ENCODE measurements at regions not wholly inside any gene's neighbourhood (a gene's known extent, or its start where the extent isn't known, plus 50 kb on each side); places are given as distances from the start of the nearest gene placed in this dataset.

GRCh38 chr10:9819756-9820494 is 1197.7 kb upstream of the CELF2 start:
- TF ChIP-seq EZH2 (IDR thresholded peaks at IDR 0.05; ENCODE audit: insufficient read depth, poor library complexity, severe bottlenecking) (no peak), EZH2phosphoT487 (IDR thresholded peaks at IDR 0.05; ENCODE audit: insufficient read depth, low read depth) (no peak)
